GM12873 (cell line): ENCODE measurements at regions not wholly inside any gene's neighbourhood (a gene's known extent, or its start where the extent isn't known, plus 50 kb on each side); places are given as distances from the start of the nearest gene placed in this dataset.

Experiments
- CTCF ChIP-seq: IDR thresholded peaks from 2 replicates; pipeline ENCODE4 v1.5.1; 2012; ENCODE audit warnings: low read depth, mild to moderate bottlenecking, moderate library complexity, low read length, control low read depth; ENCODE audit not compliant: insufficient read depth; ENCODE audit errors: missing control alignments

GRCh38 chr20:17859002-17859615, 109.5 kb downstream of the SNX5 start:
- TF ChIP-seq CTCF = no peak

- TF ChIP-seq CTCF = no peak
These were observed 110.1 kb downstream of the SNX5 start for GRCh38 chr20:17858450-17859001.

- TF ChIP-seq CTCF = no peak
These were observed 110.8 kb downstream of the SNX5 start for GRCh38 chr20:17857639-17858449.

GRCh38 chr20:17856837-17857605, 111.6 kb downstream of the SNX5 start:
- TF ChIP-seq CTCF = no peak

GRCh38 chr20:17856024-17856564, 112.5 kb downstream of the SNX5 start:
- TF ChIP-seq CTCF = no peak

- TF ChIP-seq CTCF = no peak
These were observed 114.2 kb downstream of the SNX5 start for GRCh38 chr20:17854307-17854903.
